Neural crest cell (in vitro differentiated cells): ENCODE measurements at regions not wholly inside any gene's neighbourhood (a gene's known extent, or its start where the extent isn't known, plus 50 kb on each side); places are given as distances from the start of the nearest gene placed in this dataset.

Experiments
- DNase-seq: peaks from one replicate; pipeline ENCODE4 v3.0.0; 2021; ENCODE audit warnings: low read depth, mixed read lengths, low spot score
- H3K27ac Mint-ChIP-seq: one replicate; pipeline ENCODE4 v1.8.0; 2021; ENCODE audit warnings: mild to moderate bottlenecking, mixed read lengths; ENCODE audit not compliant: unreplicated experiment
- H3K27me3 Mint-ChIP-seq: 2 replicates; pipeline ENCODE4 v1.8.0; 2021; ENCODE audit warnings: low read depth, mild to moderate bottlenecking, mixed read lengths
- H3K36me3 Mint-ChIP-seq: 2 replicates; pipeline ENCODE4 v1.8.0; 2021; ENCODE audit warnings: low read depth, mild to moderate bottlenecking, mixed read lengths
- H3K4me1 Mint-ChIP-seq: 2 replicates; pipeline ENCODE4 v1.8.0; 2021; ENCODE audit warnings: mixed read lengths
- H3K4me3 Mint-ChIP-seq: one replicate; pipeline ENCODE4 v1.8.0; 2021; ENCODE audit warnings: mild to moderate bottlenecking, mixed read lengths
- H3K9me3 Mint-ChIP-seq: 2 replicates; pipeline ENCODE4 v1.8.0; 2021; ENCODE audit warnings: mixed read lengths
- CTCF ChIP-seq: fragments of 200-600 bp; sonication (generic); conservative IDR thresholded peaks from 2 replicates; pipeline ENCODE4 v1.5.0; 2021; ENCODE audit warnings: antibody characterized with exemption, mild to moderate bottlenecking

DNA sequence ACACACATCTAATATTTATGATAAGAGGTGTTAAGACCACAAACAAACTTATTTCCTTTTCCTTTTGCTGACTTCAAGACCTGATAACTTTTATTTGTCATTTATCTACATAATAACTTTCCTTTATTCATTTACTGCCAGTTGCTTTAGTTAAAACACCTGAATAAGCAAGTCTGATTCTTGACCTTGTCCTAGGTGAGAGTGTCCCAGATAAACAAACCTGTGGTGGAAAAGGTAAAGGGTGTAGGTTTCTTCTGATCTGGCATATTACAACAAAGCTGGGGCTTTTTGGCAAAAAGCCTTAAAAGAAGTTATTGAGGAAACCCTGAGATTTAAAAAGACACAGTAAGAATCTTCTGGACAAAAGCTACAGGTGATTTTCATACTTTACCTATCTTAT lies 191.5 kb downstream of the ZBBX start:
- no peaks in the 10 kb centered on the region for H3K9me3 Mint-ChIP-seq
- H3K4me3 Mint-ChIP-seq = no peak overlapping the region
- no peaks in the 10 kb centered on the region for H3K4me1 Mint-ChIP-seq
- no peak for TF ChIP-seq CTCF
- H3K36me3 Mint-ChIP-seq = no peaks in the 10 kb centered on the region
- DNase-seq = no peak
- no peak overlapping the region for H3K27ac Mint-ChIP-seq
- peaks cover 2% of the 10 kb centered on the region for H3K27me3 Mint-ChIP-seq

DNA sequence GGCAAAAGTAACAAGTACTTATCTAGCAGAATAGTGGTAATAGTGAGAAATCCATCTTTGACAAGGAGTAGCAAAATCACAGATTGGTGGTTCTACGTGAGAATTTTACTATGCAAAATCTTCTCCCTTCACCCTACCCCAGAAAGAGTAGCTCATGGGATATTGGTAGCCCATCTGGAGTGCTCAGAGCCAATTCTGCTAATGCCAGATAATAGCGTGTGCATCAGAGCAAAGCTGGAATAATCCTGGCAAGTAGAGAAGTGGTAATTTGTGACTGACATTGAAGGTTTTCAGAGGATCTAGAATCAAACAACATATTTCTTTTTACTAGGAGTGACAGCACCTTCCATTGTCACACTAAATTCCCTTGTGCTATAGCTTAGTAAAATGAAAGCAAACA lies 192.9 kb downstream of the ZBBX start:
- peaks cover 2% of the 10 kb centered on the region for H3K27me3 Mint-ChIP-seq
- no peak for DNase-seq
- no peak for TF ChIP-seq CTCF
- no peak overlapping the region for H3K4me3 Mint-ChIP-seq
- H3K9me3 Mint-ChIP-seq = no peaks in the 10 kb centered on the region
- H3K36me3 Mint-ChIP-seq = no peaks in the 10 kb centered on the region
- no peak overlapping the region for H3K27ac Mint-ChIP-seq
- no peaks in the 10 kb centered on the region for H3K4me1 Mint-ChIP-seq

DNA sequence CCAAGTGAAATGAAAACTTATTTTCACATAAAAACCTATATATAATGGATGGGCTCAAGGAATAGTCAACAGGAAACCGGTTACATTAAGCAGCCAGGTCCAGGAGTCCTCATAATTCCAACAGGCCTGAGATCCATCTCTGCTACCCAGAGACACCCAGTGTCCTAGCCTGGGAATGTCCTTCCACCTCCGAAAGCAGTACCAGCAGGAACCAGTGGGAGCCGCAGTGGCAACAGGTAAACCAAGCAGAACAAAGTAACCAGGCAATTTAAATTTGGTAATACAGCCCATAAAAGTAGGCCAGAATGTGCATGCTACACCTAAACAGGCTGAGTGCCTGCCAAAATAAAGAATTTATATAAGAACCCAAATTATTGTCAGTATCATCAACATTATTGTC lies 195.6 kb downstream of the ZBBX start:
- H3K36me3 Mint-ChIP-seq = no peaks in the 10 kb centered on the region
- no peak for DNase-seq

DNA sequence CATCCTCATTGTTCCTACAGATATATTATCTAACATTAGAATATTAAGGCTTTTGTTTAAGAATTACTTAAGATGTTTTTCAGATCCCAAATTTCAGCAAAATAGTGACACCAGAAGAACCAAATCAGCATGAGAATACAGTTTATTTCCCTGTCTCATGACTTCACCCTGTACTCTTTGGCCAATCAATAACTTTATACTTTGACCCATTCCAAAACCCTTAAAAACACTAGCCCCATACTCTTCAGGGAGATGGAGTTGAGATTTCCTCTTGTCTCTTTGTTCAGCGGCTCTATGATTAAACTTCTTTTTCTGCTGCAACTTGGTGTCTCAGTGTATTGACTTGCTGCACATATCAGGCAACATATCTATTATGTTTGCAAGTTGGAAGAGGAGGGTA lies 207.7 kb downstream of the ZBBX start:
- Mint-ChIP-seq H3K9me3 (peaks cover 5% of the 10 kb centered on the region), H3K4me1 (no peaks in the 10 kb centered on the region)
- DNase-seq = no peak

More for the DNA sequence above, 195.6 kb downstream of the ZBBX start:
- no peak overlapping the region for H3K27ac Mint-ChIP-seq
- H3K27me3 Mint-ChIP-seq = peaks cover 2% of the 10 kb centered on the region
- peak; percentile 34 for TF ChIP-seq CTCF
- H3K4me1 Mint-ChIP-seq = no peaks in the 10 kb centered on the region
- H3K4me3 Mint-ChIP-seq = no peak overlapping the region
- H3K9me3 Mint-ChIP-seq = no peaks in the 10 kb centered on the region

GRCh38 chr3:167167491-167167890 lies 212.6 kb downstream of the ZBBX start:
- Mint-ChIP-seq H3K4me3 (no peak overlapping the region), H3K9me3 (no peaks in the 10 kb centered on the region), H3K27me3 (no peaks in the 10 kb centered on the region), H3K36me3 (no peaks in the 10 kb centered on the region), H3K27ac (no peak overlapping the region), H3K4me1 (peaks cover 15% of the 10 kb centered on the region)
- no peak for DNase-seq
- no peak for TF ChIP-seq CTCF

More for the DNA sequence above, 207.7 kb downstream of the ZBBX start:
- TF ChIP-seq CTCF = no peak
- Mint-ChIP-seq H3K27me3 (no peaks in the 10 kb centered on the region), H3K4me3 (no peak overlapping the region), H3K36me3 (peaks cover 2% of the 10 kb centered on the region), H3K27ac (no peak overlapping the region)
